Activated CD4-positive, alpha-beta T cell treated with anti-CD3 and anti-CD28 coated beads, Interleukin-2, Interleukin-6, amounts not matched to agents 100 ng/mL and 50 ng/mL, durations not matched to agents 16 hours and 8 hours (primary cell): ENCODE measurements at regions not wholly inside any gene's neighbourhood (a gene's known extent, or its start where the extent isn't known, plus 50 kb on each side); places are given as distances from the start of the nearest gene placed in this dataset.
"Not testable (repeated sequence)": the region's sequence is repeated elsewhere in the genome, so short reads cannot be mapped to it uniquely, and the experiment has no call there.

Experiments used
- DNase-seq: peaks from one replicate; pipeline ENCODE4 v3.0.0-alpha.2; 2020

- no peak for DNase-seq
Measured at GRCh38 chr5:25764733-25765132, 1120.0 kb upstream of the CDH10 start.

GRCh38 chr5:25763781-25764180 lies 1119.0 kb upstream of the CDH10 start:
- DNase-seq: no peak

GRCh38 chr5:25754895-25755294 lies 1110.1 kb upstream of the CDH10 start:
- DNase-seq: no peak

- DNase-seq: no peak
Measured at GRCh38 chr5:25744908-25745307, 1100.1 kb upstream of the CDH10 start.

GRCh38 chr5:25716680-25717079 lies 1071.9 kb upstream of the CDH10 start:
- no peak for DNase-seq

- peak; percentile 1 for DNase-seq
Measured at GRCh38 chr5:25713259-25713658, 1068.5 kb upstream of the CDH10 start.

GRCh38 chr5:25707093-25707492 lies 1062.3 kb upstream of the CDH10 start:
- DNase-seq: no peak

GRCh38 chr5:25701936-25702335 lies 1057.2 kb upstream of the CDH10 start:
- no peak for DNase-seq

GRCh38 chr5:25694801-25695200 lies 1050.0 kb upstream of the CDH10 start:
- DNase-seq: no peak

GRCh38 chr5:25688156-25688555 lies 1043.4 kb upstream of the CDH10 start:
- DNase-seq: no peak

- DNase-seq: no peak
Measured at GRCh38 chr5:25669645-25670401, 1025.0 kb upstream of the CDH10 start.

- no peak for DNase-seq
Measured at GRCh38 chr5:25662610-25663009, 1017.8 kb upstream of the CDH10 start.

- DNase-seq: not testable (repeated sequence)
Measured at GRCh38 chr5:25650316-25650715, 1005.5 kb upstream of the CDH10 start.

- DNase-seq: no peak
Measured at GRCh38 chr5:25649628-25650265, 1005.0 kb upstream of the CDH10 start.

- DNase-seq: no peak
Measured at GRCh38 chr5:25646421-25647341, 1001.9 kb upstream of the CDH10 start.

- DNase-seq: no peak
Measured at GRCh38 chr5:25641124-25641523, 996.3 kb upstream of the CDH10 start.

- DNase-seq: no peak
Measured at GRCh38 chr5:25619273-25619672, 974.5 kb upstream of the CDH10 start.

- DNase-seq: no peak
Measured at GRCh38 chr5:25618821-25619220, 974.0 kb upstream of the CDH10 start.

- DNase-seq: no peak
Measured at GRCh38 chr5:25614466-25614865, 969.7 kb upstream of the CDH10 start.

GRCh38 chr5:25604681-25605080 lies 959.9 kb upstream of the CDH10 start:
- DNase-seq: no peak

- DNase-seq: no peak
Measured at GRCh38 chr5:25579111-25579510, 934.3 kb upstream of the CDH10 start.

GRCh38 chr5:25573691-25574090 lies 928.9 kb upstream of the CDH10 start:
- no peak for DNase-seq

GRCh38 chr5:25570067-25570583 lies 925.3 kb upstream of the CDH10 start:
- DNase-seq: no peak
